NCI-H187 (cell line): ENCODE measurements at regions not wholly inside any gene's neighbourhood (a gene's known extent, or its start where the extent isn't known, plus 50 kb on each side); places are given as distances from the start of the nearest gene placed in this dataset.
"Not testable (repeated sequence)": the region's sequence is repeated elsewhere in the genome, so short reads cannot be mapped to it uniquely, and the experiment has no call there.

Experiments
- DNase-seq, 2 experiments: peaks; one replicate each; lab custom pipeline; 2025; lab: John Stamatoyannopoulos, UW

GRCh38 chr6:144653885-144654505 lies 368.9 kb downstream of the UTRN start:
- DNase-seq: no peak

- DNase-seq: no peak
Measured at GRCh38 chr6:144654506-144654905, 369.4 kb downstream of the UTRN start.

- DNase-seq: no peak
Measured at GRCh38 chr6:144655376-144655775, 370.2 kb downstream of the UTRN start.

DNA sequence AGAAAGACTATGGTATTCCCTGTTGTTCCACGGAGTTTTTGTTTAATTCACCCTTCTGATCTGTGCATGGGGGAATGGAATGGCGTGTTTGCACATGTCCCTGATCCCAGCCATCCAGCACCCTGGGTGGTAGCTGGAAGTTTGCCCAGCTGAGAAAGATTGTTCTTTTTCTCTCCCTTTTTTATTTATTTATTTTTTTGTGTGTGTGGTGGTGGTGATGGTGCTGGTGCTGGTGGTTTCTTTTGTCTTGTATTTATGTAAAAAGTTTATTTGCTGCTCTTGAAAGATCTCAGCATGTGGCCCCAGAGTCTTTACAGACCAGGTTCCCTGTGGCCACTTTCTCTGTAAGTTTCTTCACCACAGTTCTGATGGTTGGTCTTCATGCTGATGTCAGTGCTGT lies 372.6 kb downstream of the UTRN start:
- DNase-seq: no peak

GRCh38 chr6:144659202-144660182 lies 374.4 kb downstream of the UTRN start:
- DNase-seq: no peak

DNA sequence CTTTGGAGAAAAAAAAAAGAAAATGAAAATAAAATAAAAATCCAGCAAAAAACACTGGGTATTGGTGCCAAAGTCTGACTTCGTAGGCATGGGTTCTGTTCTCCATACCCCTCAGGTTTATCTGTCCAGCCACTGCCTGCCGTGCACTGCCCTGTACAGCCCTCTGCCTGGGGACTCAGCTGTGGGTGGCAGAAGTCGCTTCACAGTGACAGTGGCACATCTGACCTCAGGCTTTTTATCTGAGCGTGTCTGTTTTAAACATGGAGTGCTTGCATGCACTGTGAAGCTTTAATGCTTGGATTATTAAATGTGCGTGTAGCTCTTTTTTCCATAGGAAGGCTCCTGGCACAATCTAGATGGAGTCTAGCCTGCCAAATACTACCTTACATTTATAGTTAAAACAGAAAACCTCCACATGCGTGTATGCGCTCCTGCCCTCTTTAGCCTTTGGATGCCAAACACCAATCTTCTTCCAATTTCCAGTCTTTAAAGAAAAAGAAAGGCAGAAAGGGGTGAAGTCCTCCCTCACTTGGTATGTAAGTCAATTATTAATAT lies 375.5 kb downstream of the UTRN start:
- no peak for DNase-seq

DNA sequence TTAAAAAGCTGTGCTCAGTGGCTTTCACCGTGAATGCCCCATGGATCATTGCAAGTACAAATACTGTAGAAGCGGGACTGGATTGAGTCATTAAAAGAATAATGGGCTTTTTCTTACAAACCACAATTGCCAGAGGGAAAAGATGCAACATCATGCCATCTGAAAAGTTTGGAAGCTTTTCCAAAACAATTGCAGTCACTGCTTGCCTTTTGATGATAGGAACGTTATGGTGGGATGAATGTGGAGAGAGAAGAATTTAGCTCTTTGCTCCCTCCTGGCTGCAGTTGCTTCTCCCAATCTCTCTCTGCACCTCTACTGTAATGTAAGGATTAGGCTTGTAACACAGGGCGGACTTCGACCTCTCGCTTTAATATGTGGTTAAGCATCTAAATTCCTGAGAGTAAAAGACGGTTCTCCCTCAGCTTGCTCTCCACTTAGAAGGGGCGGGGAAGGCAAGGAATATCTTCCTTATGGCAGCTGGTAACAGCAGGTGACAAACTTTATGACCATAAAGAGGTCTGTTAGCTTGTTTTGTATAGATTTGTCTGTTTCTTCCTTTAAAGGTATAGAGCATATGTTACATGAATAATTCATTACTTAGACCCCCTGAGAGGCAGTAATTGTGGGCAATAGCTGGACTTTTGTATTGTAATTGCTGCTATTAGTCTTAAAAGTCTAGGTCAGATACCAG lies 376.1 kb downstream of the UTRN start:
- DNase-seq: peak in 1 of 2 experiments; percentile 43

DNA sequence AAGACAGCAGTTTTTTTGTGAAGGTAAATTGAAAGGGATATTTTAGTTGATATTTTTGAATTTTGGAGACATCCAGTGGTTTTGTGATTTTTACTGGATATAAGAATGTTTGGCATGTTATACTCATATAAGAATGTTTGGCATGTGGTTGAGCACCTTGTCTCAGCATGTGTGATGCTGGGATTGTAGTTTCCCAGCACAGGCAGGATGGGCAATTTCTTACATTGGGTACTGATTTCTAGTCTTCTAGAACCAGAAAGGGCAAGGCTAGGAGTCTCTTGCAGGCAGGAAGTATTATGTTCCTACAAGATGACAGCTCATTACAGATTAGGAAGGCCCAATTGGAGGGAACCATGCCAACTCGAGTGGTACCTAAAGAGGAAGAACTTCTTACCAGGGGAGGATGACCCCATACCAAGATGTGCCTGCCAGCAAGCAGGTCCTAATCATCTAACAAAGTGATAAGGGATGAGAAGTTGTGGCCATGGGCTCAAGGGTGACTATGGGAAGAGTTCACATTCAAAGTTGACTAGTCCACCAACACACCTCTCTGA lies 377.8 kb downstream of the UTRN start:
- no peak for DNase-seq

- DNase-seq: no peak
Measured at GRCh38 chr6:144664281-144664680, 379.1 kb downstream of the UTRN start.

GRCh38 chr6:144664947-144665346 lies 379.8 kb downstream of the UTRN start:
- DNase-seq: no peak

DNA sequence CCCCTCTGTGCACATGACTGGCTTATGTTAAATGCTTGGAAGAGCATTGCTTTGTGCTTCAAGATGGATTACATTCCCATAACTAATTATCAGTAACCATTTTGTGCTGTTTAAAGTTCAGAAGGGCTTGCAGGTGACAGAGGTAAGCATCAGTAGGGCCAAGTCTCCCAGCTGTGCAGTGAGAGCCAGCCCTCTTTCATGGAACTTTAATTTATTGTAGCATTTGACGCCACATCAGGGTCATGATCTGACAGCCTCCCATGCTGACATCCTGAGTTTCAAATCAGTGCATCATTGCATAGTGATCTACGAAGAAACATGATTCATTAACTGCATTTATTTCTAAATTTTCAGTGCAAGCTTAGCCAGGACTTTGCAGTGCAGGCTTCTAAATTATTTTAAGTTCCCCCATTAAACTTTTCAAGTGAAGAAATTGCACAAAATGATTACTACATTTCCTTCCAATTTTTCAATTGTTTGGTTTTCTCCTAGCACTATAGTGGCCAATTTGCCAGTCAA lies 380.9 kb downstream of the UTRN start:
- no peak for DNase-seq

DNA sequence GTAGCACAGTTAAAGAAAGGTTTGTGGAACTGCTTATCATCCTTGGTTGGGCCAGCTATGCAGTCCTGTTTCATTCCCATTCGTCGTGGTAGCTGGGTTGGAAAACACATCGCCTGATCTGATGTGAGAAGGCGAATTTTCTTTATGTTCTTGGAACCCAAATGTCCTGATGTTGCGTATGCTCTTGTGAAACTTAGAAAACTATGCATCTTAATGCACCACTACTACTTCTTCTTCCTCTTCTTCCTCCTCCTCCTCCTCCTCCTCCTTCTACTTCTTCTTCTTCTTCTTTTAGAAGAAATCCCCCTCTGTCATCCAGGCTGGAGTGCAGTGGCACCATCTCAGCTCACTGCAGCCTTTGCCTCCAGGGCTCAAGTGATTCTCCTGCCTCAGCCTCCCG lies 381.6 kb downstream of the UTRN start:
- no peak for DNase-seq

GRCh38 chr6:144667532-144668503 lies 382.7 kb downstream of the UTRN start:
- DNase-seq: no peak

DNA sequence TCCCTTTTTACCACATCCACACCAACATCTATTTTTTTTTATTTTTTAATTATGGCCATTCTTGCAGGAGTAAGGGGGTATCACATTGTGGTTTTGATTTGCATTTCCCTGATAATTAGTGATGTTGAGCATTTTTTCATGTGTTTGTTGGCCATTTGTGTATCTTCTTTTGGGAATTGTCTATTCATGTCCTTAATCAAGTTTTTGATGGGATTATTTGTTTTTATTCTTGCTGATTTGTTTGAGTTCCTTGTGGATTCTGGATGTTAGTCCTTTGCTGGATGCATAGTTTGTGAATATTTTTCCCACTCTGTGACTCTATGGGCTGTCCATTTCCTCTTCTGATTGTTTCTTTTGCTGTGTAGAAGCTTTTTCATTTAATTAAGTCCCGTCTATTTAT lies 385.1 kb downstream of the UTRN start:
- not testable (repeated sequence) for DNase-seq

- DNase-seq: no peak
Measured at GRCh38 chr6:144673807-144674206, 388.7 kb downstream of the UTRN start.

GRCh38 chr6:144675231-144675861 lies 390.2 kb downstream of the UTRN start:
- DNase-seq: peak; percentile 59 to 72

DNA sequence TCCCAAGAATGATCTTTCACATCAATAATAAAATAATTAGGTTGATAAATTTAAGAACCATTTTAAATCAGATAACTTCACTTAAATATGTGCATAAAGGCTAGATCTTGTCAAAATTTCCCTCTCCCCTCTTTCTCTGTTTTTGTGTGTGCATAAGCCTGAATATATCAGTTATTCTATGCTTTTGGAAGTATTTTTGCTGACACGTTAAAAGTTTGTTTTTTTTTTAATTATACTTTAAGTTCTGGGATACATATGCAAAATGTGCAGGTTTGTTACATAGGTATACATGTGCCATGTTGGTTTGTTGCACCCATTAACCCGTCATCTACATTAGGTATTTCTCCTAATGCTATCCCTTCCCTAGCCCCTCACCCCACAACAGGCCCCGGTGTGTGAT lies 391.2 kb downstream of the UTRN start:
- not testable (repeated sequence) for DNase-seq

- DNase-seq: not testable (repeated sequence)
Measured at GRCh38 chr6:144677263-144677662, 392.1 kb downstream of the UTRN start.

GRCh38 chr6:144678844-144679243 lies 393.7 kb downstream of the UTRN start:
- no peak for DNase-seq

GRCh38 chr6:144681334-144681733 lies 396.2 kb downstream of the UTRN start:
- no peak for DNase-seq
